GM12878 (cell line): ENCODE measurements at regions not wholly inside any gene's neighbourhood (a gene's known extent, or its start where the extent isn't known, plus 50 kb on each side); places are given as distances from the start of the nearest gene placed in this dataset.

Experiments used
- ATAC-seq: fragments of 200-7000 bp; cut with Tn5 transposase; 3 replicates; pipeline ENCODE4 v1.9.1; 2020; ENCODE audit warnings: mild to moderate bottlenecking, moderate library complexity
- BruUV-seq: library from RNA; stranded (reverse); fragments of 400-500 nt; replicated peaks from 2 replicates; lab custom pipeline; 2021; lab: Mats Ljungman, UMichigan
- CTCF ChIA-PET: fragments of 300-600 bp; sonication (Branson Sonifier 250); formaldehyde crosslinking; extraction: SDS; loops from one replicate; lab custom pipeline; 2021; ENCODE audit warnings: inconsistent platforms; lab: Yijun Ruan, JAX
- POLR2A ChIA-PET: fragments of 350-600 bp; formaldehyde crosslinking; extraction: SDS; loops from one replicate; lab custom pipeline; 2021; ENCODE audit warnings: inconsistent platforms; lab: Charles Lee
- RAD21 ChIA-PET: fragments of 300-600 bp; sonication (Branson Sonifier 250); formaldehyde crosslinking; loops from one replicate; lab custom pipeline; 2023; ENCODE audit warnings: antibody characterized with exemption; ENCODE audit not compliant: unreplicated experiment; lab: Charles Lee
- SMC1A ChIA-PET: fragments of 300-600 bp; sonication (Branson Sonifier 250); formaldehyde crosslinking; loops from one replicate; lab custom pipeline; 2023; ENCODE audit not compliant: unreplicated experiment, uncharacterized antibody; lab: Charles Lee
- DNase-seq: peaks from one replicate; pipeline ENCODE4 v3.0.0-alpha.2; 2011; ENCODE audit warnings: low read depth, low spot score
- FAIRE-seq: peaks from 3 replicates; lab custom pipeline; 2011; peaks lifted over from hg19 to GRCh38; lab: Jason Lieb, UNC
- H2AFZ ChIP-seq: 2 replicates; pipeline ENCODE4 v1.6.0; 2011; ENCODE audit warnings: low read depth, low read length, control low read depth; ENCODE audit not compliant: control insufficient read depth
- H3K27ac ChIP-seq: 2 replicates; pipeline ENCODE4 v1.5.1; 2011; ENCODE audit warnings: control low read depth; ENCODE audit not compliant: control insufficient read depth, insufficient read depth
- H3K27me3 ChIP-seq, 2 experiments: replicated peaks in 1 of 2; 2 replicates each; pipeline versions ENCODE4 v1.6.0 to v1.6.1; 2011; ENCODE audit warnings: low read length in 1 of 2; ENCODE audit not compliant: control insufficient read depth in 2 of 2, insufficient read depth in 2 of 2
- H3K36me3 ChIP-seq, 2 experiments: 2 replicates each; pipeline ENCODE4 v1.5.1; 2011; ENCODE audit warnings: low read length in 1 of 2; ENCODE audit not compliant: control insufficient read depth in 2 of 2, insufficient read depth in 2 of 2
- H3K4me1 ChIP-seq: 2 replicates; pipeline ENCODE4 v1.6.1; 2011; ENCODE audit warnings: mild to moderate bottlenecking, low read length, moderate library complexity, mixed read lengths; ENCODE audit not compliant: control insufficient read depth, insufficient read depth
- H3K4me2 ChIP-seq: 2 replicates; pipeline ENCODE4 v1.6.0; 2011; ENCODE audit warnings: control low read depth; ENCODE audit not compliant: control insufficient read depth, insufficient read depth
- H3K4me3 ChIP-seq: fragments of 200-600 bp; sonication (generic); 2 replicates; pipeline ENCODE4 v1.5.1; 2016
- H3K79me2 ChIP-seq: 2 replicates; pipeline ENCODE4 v1.6.0; 2011; ENCODE audit warnings: low read length; ENCODE audit not compliant: control insufficient read depth, insufficient read depth
- H3K9ac ChIP-seq: 2 replicates; pipeline ENCODE4 v1.8.0; 2011; ENCODE audit warnings: low read length, control low read depth, mixed read lengths; ENCODE audit not compliant: control insufficient read depth, insufficient read depth
- H3K9me3 ChIP-seq: replicated peaks from 3 replicates; pipeline ENCODE4 v1.5.1; 2011; ENCODE audit warnings: mild to moderate bottlenecking, low read length; ENCODE audit not compliant: control insufficient read depth, insufficient read depth
- H4K20me1 ChIP-seq: 2 replicates; pipeline ENCODE4 v1.6.0; 2011; ENCODE audit not compliant: control insufficient read depth, insufficient read depth
- CHD4 ChIP-seq: fragments of 200-600 bp; sonication (generic); IDR thresholded peaks from 2 replicates; pipeline ENCODE4 v1.6.1; 2016; ENCODE audit warnings: mild to moderate bottlenecking
- CREB1 ChIP-seq: IDR thresholded peaks from 2 replicates; pipeline ENCODE4 v1.6.1; 2012; ENCODE audit warnings: low read depth, mild to moderate bottlenecking, inconsistent platforms
- FOXK2 ChIP-seq: fragments of 450-650 bp; IDR thresholded peaks from 2 replicates; pipeline ENCODE4 v1.6.1; 2017; ENCODE audit warnings: mild to moderate bottlenecking, moderate library complexity
- MEF2B ChIP-seq: fragments of 450-650 bp; IDR thresholded peaks from 2 replicates; pipeline ENCODE4 v1.6.1; 2018; ENCODE audit warnings: mild to moderate bottlenecking, moderate library complexity; ENCODE audit not compliant: partially characterized antibody, poor library complexity, severe bottlenecking
- NBN ChIP-seq: fragments of 450-650 bp; IDR thresholded peaks from 2 replicates; pipeline ENCODE4 v1.6.1; 2016
- POU2F2 ChIP-seq: IDR thresholded peaks from 3 replicates; pipeline ENCODE4 v1.6.1; 2011; ENCODE audit warnings: low read depth, mild to moderate bottlenecking, low read length, borderline replicate concordance
- RAD51 ChIP-seq: fragments of 450-650 bp; IDR thresholded peaks from 2 replicates; pipeline ENCODE4 v1.6.1; 2016; ENCODE audit warnings: moderate library complexity, mild to moderate bottlenecking, inconsistent platforms
- SMC3 ChIP-seq: IDR thresholded peaks from 2 replicates; pipeline ENCODE4 v1.6.1; 2011; ENCODE audit warnings: low read length, improper control_type of control experiment, borderline replicate concordance
- WGBS: methylation state at CpG from one replicate; pipeline ENCODE4 v1.1.6; 2016; ENCODE audit warnings: low lambda C conversion rate; ENCODE audit not compliant: insufficient replicate concordance, insufficient coverage; ENCODE audit errors: missing lambda C conversion rate; 5-methylcytosine and 5-hydroxymethylcytosine counted together
- in situ Hi-C: fragments of 300-500 bp; cut with MboI; formaldehyde crosslinking; loops from 9 replicates; pipeline ENCODE4 v1.14.3; 2018; ENCODE audit warnings: mixed read lengths
- intact Hi-C: fragments of 100-400 bp; cut with micrococcal nuclease; formaldehyde crosslinking; loops from one replicate; pipeline ENCODE4 v1.14.2; 2022; ENCODE audit not compliant: unreplicated experiment
- TF ChIP-seq, protein P1 (sequence below): fragments of 450-650 bp; IDR thresholded peaks from 2 replicates; pipeline ENCODE4 v1.6.1; 2017; ENCODE audit warnings: mild to moderate bottlenecking, moderate library complexity
- TF ChIP-seq, protein P2 (sequence below): IDR thresholded peaks from 2 replicates; pipeline ENCODE4 v1.6.1; 2012; ENCODE audit warnings: low read length, inconsistent platforms
- TF ChIP-seq, protein P3 (sequence below): fragments of 450-650 bp; IDR thresholded peaks from 2 replicates; pipeline ENCODE4 v1.6.1; 2018; ENCODE audit warnings: borderline replicate concordance, mild to moderate bottlenecking; ENCODE audit not compliant: partially characterized antibody

DNA sequence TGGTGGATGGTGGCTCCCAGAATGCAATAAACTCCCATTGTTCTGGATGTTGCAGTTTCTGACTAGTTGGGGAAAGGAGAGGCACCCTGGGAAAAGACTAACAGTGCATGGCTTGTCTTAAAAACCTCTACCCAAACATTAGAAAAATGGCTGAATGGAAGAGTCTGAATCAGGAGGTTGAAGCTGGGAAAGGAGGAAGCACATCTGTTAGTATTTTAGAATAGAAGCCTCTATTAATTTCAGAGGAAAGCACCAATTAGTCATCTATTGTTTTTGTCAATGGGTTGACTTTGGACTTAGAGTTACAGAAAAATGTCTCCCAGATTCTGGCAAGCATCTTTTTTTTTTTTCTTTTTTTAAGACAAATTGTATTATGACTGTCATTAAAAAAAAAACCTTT, 56.1 kb upstream of the ELMO1 start (continued):
- TF ChIP-seq, protein P1, sequence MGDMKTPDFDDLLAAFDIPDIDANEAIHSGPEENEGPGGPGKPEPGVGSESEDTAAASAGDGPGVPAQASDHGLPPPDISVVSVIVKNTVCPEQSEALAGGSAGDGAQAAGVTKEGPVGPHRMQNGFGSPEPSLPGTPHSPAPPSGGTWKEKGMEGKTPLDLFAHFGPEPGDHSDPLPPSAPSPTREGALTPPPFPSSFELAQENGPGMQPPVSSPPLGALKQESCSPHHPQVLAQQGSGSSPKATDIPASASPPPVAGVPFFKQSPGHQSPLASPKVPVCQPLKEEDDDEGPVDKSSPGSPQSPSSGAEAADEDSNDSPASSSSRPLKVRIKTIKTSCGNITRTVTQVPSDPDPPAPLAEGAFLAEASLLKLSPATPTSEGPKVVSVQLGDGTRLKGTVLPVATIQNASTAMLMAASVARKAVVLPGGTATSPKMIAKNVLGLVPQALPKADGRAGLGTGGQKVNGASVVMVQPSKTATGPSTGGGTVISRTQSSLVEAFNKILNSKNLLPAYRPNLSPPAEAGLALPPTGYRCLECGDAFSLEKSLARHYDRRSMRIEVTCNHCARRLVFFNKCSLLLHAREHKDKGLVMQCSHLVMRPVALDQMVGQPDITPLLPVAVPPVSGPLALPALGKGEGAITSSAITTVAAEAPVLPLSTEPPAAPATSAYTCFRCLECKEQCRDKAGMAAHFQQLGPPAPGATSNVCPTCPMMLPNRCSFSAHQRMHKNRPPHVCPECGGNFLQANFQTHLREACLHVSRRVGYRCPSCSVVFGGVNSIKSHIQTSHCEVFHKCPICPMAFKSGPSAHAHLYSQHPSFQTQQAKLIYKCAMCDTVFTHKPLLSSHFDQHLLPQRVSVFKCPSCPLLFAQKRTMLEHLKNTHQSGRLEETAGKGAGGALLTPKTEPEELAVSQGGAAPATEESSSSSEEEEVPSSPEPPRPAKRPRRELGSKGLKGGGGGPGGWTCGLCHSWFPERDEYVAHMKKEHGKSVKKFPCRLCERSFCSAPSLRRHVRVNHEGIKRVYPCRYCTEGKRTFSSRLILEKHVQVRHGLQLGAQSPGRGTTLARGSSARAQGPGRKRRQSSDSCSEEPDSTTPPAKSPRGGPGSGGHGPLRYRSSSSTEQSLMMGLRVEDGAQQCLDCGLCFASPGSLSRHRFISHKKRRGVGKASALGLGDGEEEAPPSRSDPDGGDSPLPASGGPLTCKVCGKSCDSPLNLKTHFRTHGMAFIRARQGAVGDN, result no peak

DNA sequence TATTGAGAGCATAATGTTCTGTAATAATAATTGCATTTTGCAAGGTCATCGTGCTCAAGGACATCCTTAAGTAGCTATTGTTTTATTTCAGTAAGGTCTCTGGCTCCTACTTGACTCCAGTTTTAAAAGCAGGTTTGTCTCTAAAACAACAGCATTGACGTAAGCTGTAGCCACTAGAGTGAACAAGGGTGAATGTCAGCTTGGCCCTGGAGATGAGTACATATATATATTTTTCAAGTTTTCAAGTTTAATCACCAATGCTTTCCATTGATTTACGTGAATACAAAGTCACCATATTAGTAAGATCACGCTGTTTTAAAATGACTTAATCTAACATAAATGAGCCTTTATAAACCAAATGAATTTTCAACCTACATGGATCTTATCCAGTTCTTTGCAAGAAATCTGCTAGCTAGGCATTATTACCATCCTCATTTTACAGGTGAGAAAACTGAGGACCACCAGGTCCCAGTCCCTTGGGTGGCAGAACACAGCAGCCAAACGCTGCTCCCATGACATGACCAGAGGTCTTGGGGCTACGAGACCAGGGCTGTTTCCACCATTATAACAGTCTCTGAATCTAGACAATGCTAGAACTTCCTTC, 57.2 kb upstream of the ELMO1 start:
- WGBS, result 27% methylated on average over 6 of the region's 6 CpGs
- POLR2A ChIA-PET, result no interaction called here
- DNase-seq, result no peak
- TF ChIP-seq SMC3, result no peak
- TF ChIP-seq, protein P2, sequence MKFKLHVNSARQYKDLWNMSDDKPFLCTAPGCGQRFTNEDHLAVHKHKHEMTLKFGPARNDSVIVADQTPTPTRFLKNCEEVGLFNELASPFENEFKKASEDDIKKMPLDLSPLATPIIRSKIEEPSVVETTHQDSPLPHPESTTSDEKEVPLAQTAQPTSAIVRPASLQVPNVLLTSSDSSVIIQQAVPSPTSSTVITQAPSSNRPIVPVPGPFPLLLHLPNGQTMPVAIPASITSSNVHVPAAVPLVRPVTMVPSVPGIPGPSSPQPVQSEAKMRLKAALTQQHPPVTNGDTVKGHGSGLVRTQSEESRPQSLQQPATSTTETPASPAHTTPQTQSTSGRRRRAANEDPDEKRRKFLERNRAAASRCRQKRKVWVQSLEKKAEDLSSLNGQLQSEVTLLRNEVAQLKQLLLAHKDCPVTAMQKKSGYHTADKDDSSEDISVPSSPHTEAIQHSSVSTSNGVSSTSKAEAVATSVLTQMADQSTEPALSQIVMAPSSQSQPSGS, result no peak
- TF ChIP-seq CREB1, result no peak
- no peak for TF ChIP-seq CHD4
- no peak for TF ChIP-seq POU2F2
- TF ChIP-seq MEF2B, result no peak
- TF ChIP-seq, protein P3, sequence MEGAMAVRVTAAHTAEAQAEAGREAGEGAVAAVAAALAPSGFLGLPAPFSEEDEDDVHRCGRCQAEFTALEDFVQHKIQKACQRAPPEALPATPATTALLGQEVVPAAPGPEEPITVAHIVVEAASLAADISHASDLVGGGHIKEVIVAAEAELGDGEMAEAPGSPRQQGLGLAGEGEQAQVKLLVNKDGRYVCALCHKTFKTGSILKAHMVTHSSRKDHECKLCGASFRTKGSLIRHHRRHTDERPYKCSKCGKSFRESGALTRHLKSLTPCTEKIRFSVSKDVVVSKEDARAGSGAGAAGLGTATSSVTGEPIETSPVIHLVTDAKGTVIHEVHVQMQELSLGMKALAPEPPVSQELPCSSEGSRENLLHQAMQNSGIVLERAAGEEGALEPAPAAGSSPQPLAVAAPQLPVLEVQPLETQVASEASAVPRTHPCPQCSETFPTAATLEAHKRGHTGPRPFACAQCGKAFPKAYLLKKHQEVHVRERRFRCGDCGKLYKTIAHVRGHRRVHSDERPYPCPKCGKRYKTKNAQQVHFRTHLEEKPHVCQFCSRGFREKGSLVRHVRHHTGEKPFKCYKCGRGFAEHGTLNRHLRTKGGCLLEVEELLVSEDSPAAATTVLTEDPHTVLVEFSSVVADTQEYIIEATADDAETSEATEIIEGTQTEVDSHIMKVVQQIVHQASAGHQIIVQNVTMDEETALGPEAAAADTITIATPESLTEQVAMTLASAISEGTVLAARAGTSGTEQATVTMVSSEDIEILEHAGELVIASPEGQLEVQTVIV, result no peak
- TF ChIP-seq RAD51, result no peak
- TF ChIP-seq FOXK2, result no peak
- no peak for TF ChIP-seq NBN

More for the DNA sequence above, 57.2 kb upstream of the ELMO1 start:
- in situ Hi-C loops (no loop called here), intact Hi-C loops (loop anchor here (10.0 kb wide), 1 partner anchor 291 kb away; no protein-coding TSS in a partner anchor)
- ATAC-seq (no peak), FAIRE-seq (no peak)
- Histone ChIP-seq H3K79me2 (no peaks in the 10 kb centered on the region), H3K9ac (no peak overlapping the region), H3K36me3 (no peaks in the 10 kb centered on the region), H3K4me1 (no peaks in the 10 kb centered on the region), H4K20me1 (no peaks in the 10 kb centered on the region), H3K4me2 (no peak overlapping the region), H3K27ac (no peak overlapping the region), H2AFZ (no peak overlapping the region), H3K9me3 (no peaks in the 10 kb centered on the region), H3K4me3 (no peak overlapping the region), H3K27me3 (peaks cover 0 to 2% of the 10 kb centered on the region in 2 experiments; a peak in 1 of 4 replicates)
- ChIA-PET SMC1A (interaction anchor here (0.9 to 4.3 kb wide), 8 partner anchors 10 to 328 kb away, joined by 3 to 18 read pairs (median 3); no protein-coding TSS in a partner anchor), CTCF (interaction anchor here (0.8 to 7.2 kb wide), 7 partner anchors 11 to 328 kb away, joined by 3 to 77 read pairs (median 4); no protein-coding TSS in a partner anchor), RAD21 (no interaction called here)
- no TSS peak for BruUV-seq
